GM12878 (cell line): ENCODE measurements at regions not wholly inside any gene's neighbourhood (a gene's known extent, or its start where the extent isn't known, plus 50 kb on each side); places are given as distances from the start of the nearest gene placed in this dataset.

Experiments used
- ATAC-seq: fragments of 200-7000 bp; cut with Tn5 transposase; 3 replicates; pipeline ENCODE4 v1.9.1; 2020; ENCODE audit warnings: mild to moderate bottlenecking, moderate library complexity
- BruUV-seq: library from RNA; stranded (reverse); fragments of 400-500 nt; replicated peaks from 2 replicates; lab custom pipeline; 2021; lab: Mats Ljungman, UMichigan
- CTCF ChIA-PET: fragments of 300-600 bp; sonication (Branson Sonifier 250); formaldehyde crosslinking; extraction: SDS; loops from one replicate; lab custom pipeline; 2021; ENCODE audit warnings: inconsistent platforms; lab: Yijun Ruan, JAX
- POLR2A ChIA-PET: fragments of 350-600 bp; formaldehyde crosslinking; extraction: SDS; loops from one replicate; lab custom pipeline; 2021; ENCODE audit warnings: inconsistent platforms; lab: Charles Lee
- RAD21 ChIA-PET: fragments of 300-600 bp; sonication (Branson Sonifier 250); formaldehyde crosslinking; loops from one replicate; lab custom pipeline; 2023; ENCODE audit warnings: antibody characterized with exemption; ENCODE audit not compliant: unreplicated experiment; lab: Charles Lee
- SMC1A ChIA-PET: fragments of 300-600 bp; sonication (Branson Sonifier 250); formaldehyde crosslinking; loops from one replicate; lab custom pipeline; 2023; ENCODE audit not compliant: unreplicated experiment, uncharacterized antibody; lab: Charles Lee
- DNase-seq: peaks from one replicate; pipeline ENCODE4 v3.0.0-alpha.2; 2011; ENCODE audit warnings: low read depth, low spot score
- FAIRE-seq: peaks from 3 replicates; lab custom pipeline; 2011; peaks lifted over from hg19 to GRCh38; lab: Jason Lieb, UNC
- H2AFZ ChIP-seq: 2 replicates; pipeline ENCODE4 v1.6.0; 2011; ENCODE audit warnings: low read depth, low read length, control low read depth; ENCODE audit not compliant: control insufficient read depth
- H3K27ac ChIP-seq: 2 replicates; pipeline ENCODE4 v1.5.1; 2011; ENCODE audit warnings: control low read depth; ENCODE audit not compliant: control insufficient read depth, insufficient read depth
- H3K27me3 ChIP-seq, 2 experiments: replicated peaks in 1 of 2; 2 replicates each; pipeline versions ENCODE4 v1.6.0 to v1.6.1; 2011; ENCODE audit warnings: low read length in 1 of 2; ENCODE audit not compliant: control insufficient read depth in 2 of 2, insufficient read depth in 2 of 2
- H3K36me3 ChIP-seq, 2 experiments: 2 replicates each; pipeline ENCODE4 v1.5.1; 2011; ENCODE audit warnings: low read length in 1 of 2; ENCODE audit not compliant: control insufficient read depth in 2 of 2, insufficient read depth in 2 of 2
- H3K4me1 ChIP-seq: 2 replicates; pipeline ENCODE4 v1.6.1; 2011; ENCODE audit warnings: mild to moderate bottlenecking, low read length, moderate library complexity, mixed read lengths; ENCODE audit not compliant: control insufficient read depth, insufficient read depth
- H3K4me2 ChIP-seq: 2 replicates; pipeline ENCODE4 v1.6.0; 2011; ENCODE audit warnings: control low read depth; ENCODE audit not compliant: control insufficient read depth, insufficient read depth
- H3K4me3 ChIP-seq: fragments of 200-600 bp; sonication (generic); 2 replicates; pipeline ENCODE4 v1.5.1; 2016
- H3K79me2 ChIP-seq: 2 replicates; pipeline ENCODE4 v1.6.0; 2011; ENCODE audit warnings: low read length; ENCODE audit not compliant: control insufficient read depth, insufficient read depth
- H3K9ac ChIP-seq: 2 replicates; pipeline ENCODE4 v1.8.0; 2011; ENCODE audit warnings: low read length, control low read depth, mixed read lengths; ENCODE audit not compliant: control insufficient read depth, insufficient read depth
- H3K9me3 ChIP-seq: replicated peaks from 3 replicates; pipeline ENCODE4 v1.5.1; 2011; ENCODE audit warnings: mild to moderate bottlenecking, low read length; ENCODE audit not compliant: control insufficient read depth, insufficient read depth
- H4K20me1 ChIP-seq: 2 replicates; pipeline ENCODE4 v1.6.0; 2011; ENCODE audit not compliant: control insufficient read depth, insufficient read depth
- DPF2 ChIP-seq: fragments of 450-650 bp; IDR thresholded peaks from 2 replicates; pipeline ENCODE4 v1.6.1; 2017; ENCODE audit warnings: mild to moderate bottlenecking
- EED ChIP-seq: sonication (generic); IDR thresholded peaks from 2 replicates; pipeline ENCODE4 v1.6.1; 2016; ENCODE audit warnings: antibody characterized with exemption, low read depth
- FOXK2 ChIP-seq: fragments of 450-650 bp; IDR thresholded peaks from 2 replicates; pipeline ENCODE4 v1.6.1; 2017; ENCODE audit warnings: mild to moderate bottlenecking, moderate library complexity
- HCFC1 ChIP-seq: fragments of 150-350 bp; IDR thresholded peaks from 2 replicates; pipeline ENCODE4 v1.6.1; 2014; ENCODE audit warnings: low read length
- KLF5 ChIP-seq: fragments of 450-650 bp; IDR thresholded peaks from 2 replicates; pipeline ENCODE4 v1.6.1; 2014; ENCODE audit warnings: mild to moderate bottlenecking; ENCODE audit not compliant: partially characterized antibody
- NFIC ChIP-seq: IDR thresholded peaks from 2 replicates; pipeline ENCODE4 v1.6.1; 2012; ENCODE audit warnings: low read depth, mild to moderate bottlenecking, inconsistent platforms, low read length, moderate library complexity
- POLR2AphosphoS5 ChIP-seq: IDR thresholded peaks from 2 replicates; pipeline ENCODE4 v1.6.1; 2011; ENCODE audit warnings: mild to moderate bottlenecking, low read length, inconsistent platforms
- SRF ChIP-seq, 2 experiments: IDR thresholded peaks; 2 replicates each; pipeline ENCODE4 v1.6.1; 2011; ENCODE audit warnings: low read depth in 2 of 2, low read length in 2 of 2, mild to moderate bottlenecking in 1 of 2, moderate library complexity in 1 of 2
- STAT1 ChIP-seq: fragments of 450-650 bp; conservative IDR thresholded peaks from 2 replicates; pipeline ENCODE4 v1.6.1; 2014; ENCODE audit warnings: antibody characterized with exemption, mild to moderate bottlenecking
- STAT3 ChIP-seq: IDR thresholded peaks from 2 replicates; pipeline ENCODE4 v1.6.1; 2011; ENCODE audit warnings: low read depth, low read length, improper control_type of control experiment
- TAF1 ChIP-seq: IDR thresholded peaks from 2 replicates; pipeline ENCODE4 v1.6.1; 2011; ENCODE audit warnings: mild to moderate bottlenecking, low read depth, low read length, borderline replicate concordance
- ZSCAN29 ChIP-seq: fragments of 450-650 bp; IDR thresholded peaks from 2 replicates; pipeline ENCODE4 v1.6.1; 2017; ENCODE audit warnings: mild to moderate bottlenecking, moderate library complexity
- WGBS: methylation state at CpG from one replicate; pipeline ENCODE4 v1.1.6; 2016; ENCODE audit warnings: low lambda C conversion rate; ENCODE audit not compliant: insufficient replicate concordance, insufficient coverage; ENCODE audit errors: missing lambda C conversion rate; 5-methylcytosine and 5-hydroxymethylcytosine counted together
- in situ Hi-C: fragments of 300-500 bp; cut with MboI; formaldehyde crosslinking; loops from 9 replicates; pipeline ENCODE4 v1.14.3; 2018; ENCODE audit warnings: mixed read lengths
- intact Hi-C: fragments of 100-400 bp; cut with micrococcal nuclease; formaldehyde crosslinking; loops from one replicate; pipeline ENCODE4 v1.14.2; 2022; ENCODE audit not compliant: unreplicated experiment
- TF ChIP-seq, protein P1 (sequence below): fragments of 450-650 bp; formaldehyde crosslinking; IDR thresholded peaks from 2 replicates; pipeline ENCODE4 v1.4.0; 2022; ENCODE audit warnings: mild to moderate bottlenecking, moderate library complexity
- TF ChIP-seq, protein P2 (sequence below): fragments of 450-650 bp; IDR thresholded peaks from 2 replicates; pipeline ENCODE4 v1.6.1; 2017; ENCODE audit warnings: low read depth, mild to moderate bottlenecking, moderate library complexity
- TF ChIP-seq, protein P3 (sequence below): IDR thresholded peaks from 2 replicates; pipeline ENCODE4 v1.6.1; 2012; ENCODE audit warnings: low read depth, low read length, improper control_type of control experiment

DNA sequence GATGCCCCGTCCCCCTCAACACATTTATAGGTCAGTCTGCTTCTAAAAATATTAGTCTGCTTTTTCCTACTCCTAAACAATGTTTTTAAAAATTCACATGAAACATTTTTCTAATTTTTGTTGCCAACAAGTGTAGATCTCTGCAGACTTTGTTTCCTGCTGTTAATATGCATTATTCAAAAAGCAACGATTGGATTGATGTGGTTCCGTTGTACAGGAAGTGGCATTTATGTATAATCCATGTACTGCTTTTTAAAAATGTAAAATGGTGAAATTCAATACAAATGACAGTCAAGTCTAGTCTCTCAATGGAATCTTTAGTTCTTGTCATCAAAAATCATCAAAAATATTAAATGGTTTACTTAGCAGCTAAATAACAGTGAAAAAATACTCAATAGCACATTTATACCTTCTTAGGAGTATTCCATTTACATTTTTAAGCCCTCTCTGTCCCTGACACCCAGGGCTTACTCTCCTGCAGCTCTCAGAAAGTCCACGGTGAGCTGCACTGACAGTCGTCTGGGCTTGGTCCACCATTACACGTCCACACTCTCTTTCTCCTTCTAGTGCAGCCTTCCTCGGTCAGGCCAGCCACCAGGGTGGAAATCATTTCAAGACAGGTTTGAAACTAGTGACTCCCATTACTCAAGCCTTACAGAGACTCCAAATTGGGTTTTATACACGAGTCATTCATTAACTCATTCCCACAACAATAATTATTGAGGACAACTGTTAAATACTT lies 211.5 kb downstream of the TMEM200A start:
- Histone ChIP-seq H3K27ac (no peak overlapping the region), H3K36me3 (no peaks in the 10 kb centered on the region), H3K4me1 (peaks cover 4% of the 10 kb centered on the region), H3K4me2 (no peak overlapping the region), H3K9ac (no peak overlapping the region), H3K27me3 (no peaks in the 10 kb centered on the region), H2AFZ (no peak overlapping the region), H3K4me3 (no peak overlapping the region), H3K9me3 (no peaks in the 10 kb centered on the region; the same call in 2 of the 3 replicates), H3K79me2 (no peaks in the 10 kb centered on the region), H4K20me1 (no peaks in the 10 kb centered on the region)
- CTCF ChIA-PET = interaction anchor here (0.6 to 1.6 kb wide), 6 partner anchors 11 to 422 kb away, joined by 3 to 6 read pairs (median 3); no protein-coding TSS in a partner anchor
- no peak for FAIRE-seq
- RAD21 ChIA-PET = interaction anchor here (0.7 to 3.4 kb wide), 12 partner anchors 16 to 210 kb away, joined by 3 to 32 read pairs (median 8); no protein-coding TSS in a partner anchor
- intact Hi-C loops (loop anchor here (2.0 kb wide), 2 partner anchors 61 to 317 kb away; no protein-coding TSS in a partner anchor), in situ Hi-C loops (no loop called here)
- SMC1A ChIA-PET = interaction anchor here (0.7 to 3.0 kb wide), 23 partner anchors 9 to 209 kb away, joined by 3 to 53 read pairs (median 7); no protein-coding TSS in a partner anchor
- POLR2A ChIA-PET = interaction anchor here (0.7 to 3.0 kb wide), 7 partner anchors 8 to 60 kb away, joined by 3 to 14 read pairs (median 4); no protein-coding TSS in a partner anchor
- no peak for ATAC-seq
- 23% methylated on average over 8 of the region's 8 CpGs for WGBS
- BruUV-seq = no TSS peak
- DNase-seq = no peak
- no peak for TF ChIP-seq HCFC1
- no peak for TF ChIP-seq FOXK2
- TF ChIP-seq SRF (IDR thresholded peaks at IDR 0.05; ENCODE audit: low read depth in 2 of 2, low read length in 2 of 2) = no peak
- TF ChIP-seq, protein P1, sequence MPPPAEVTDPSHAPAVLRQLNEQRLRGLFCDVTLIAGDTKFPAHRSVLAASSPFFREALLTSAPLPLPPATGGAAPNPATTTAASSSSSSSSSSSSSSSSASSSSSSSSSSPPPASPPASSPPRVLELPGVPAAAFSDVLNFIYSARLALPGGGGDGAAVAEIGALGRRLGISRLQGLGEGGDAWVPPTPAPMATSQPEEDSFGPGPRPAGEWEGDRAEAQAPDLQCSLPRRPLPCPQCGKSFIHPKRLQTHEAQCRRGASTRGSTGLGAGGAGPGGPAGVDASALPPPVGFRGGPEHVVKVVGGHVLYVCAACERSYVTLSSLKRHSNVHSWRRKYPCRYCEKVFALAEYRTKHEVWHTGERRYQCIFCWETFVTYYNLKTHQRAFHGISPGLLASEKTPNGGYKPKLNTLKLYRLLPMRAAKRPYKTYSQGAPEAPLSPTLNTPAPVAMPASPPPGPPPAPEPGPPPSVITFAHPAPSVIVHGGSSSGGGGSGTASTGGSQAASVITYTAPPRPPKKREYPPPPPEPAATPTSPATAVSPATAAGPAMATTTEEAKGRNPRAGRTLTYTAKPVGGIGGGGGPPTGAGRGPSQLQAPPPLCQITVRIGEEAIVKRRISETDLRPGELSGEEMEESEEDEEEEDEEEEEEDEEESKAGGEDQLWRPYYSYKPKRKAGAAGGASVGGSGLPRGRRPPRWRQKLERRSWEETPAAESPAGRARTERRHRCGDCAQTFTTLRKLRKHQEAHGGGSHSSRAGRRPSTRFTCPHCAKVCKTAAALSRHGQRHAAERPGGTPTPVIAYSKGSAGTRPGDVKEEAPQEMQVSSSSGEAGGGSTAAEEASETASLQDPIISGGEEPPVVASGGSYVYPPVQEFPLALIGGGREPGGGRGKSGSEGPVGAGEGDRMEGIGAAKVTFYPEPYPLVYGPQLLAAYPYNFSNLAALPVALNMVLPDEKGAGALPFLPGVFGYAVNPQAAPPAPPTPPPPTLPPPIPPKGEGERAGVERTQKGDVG (CRISPR knock-in tag) = no peak
- TF ChIP-seq TAF1 = no peak
- no peak for TF ChIP-seq STAT3
- TF ChIP-seq KLF5 = no peak
- TF ChIP-seq NFIC = no peak
- TF ChIP-seq, protein P2, sequence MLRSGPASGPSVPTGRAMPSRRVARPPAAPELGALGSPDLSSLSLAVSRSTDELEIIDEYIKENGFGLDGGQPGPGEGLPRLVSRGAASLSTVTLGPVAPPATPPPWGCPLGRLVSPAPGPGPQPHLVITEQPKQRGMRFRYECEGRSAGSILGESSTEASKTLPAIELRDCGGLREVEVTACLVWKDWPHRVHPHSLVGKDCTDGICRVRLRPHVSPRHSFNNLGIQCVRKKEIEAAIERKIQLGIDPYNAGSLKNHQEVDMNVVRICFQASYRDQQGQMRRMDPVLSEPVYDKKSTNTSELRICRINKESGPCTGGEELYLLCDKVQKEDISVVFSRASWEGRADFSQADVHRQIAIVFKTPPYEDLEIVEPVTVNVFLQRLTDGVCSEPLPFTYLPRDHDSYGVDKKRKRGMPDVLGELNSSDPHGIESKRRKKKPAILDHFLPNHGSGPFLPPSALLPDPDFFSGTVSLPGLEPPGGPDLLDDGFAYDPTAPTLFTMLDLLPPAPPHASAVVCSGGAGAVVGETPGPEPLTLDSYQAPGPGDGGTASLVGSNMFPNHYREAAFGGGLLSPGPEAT = no peak
- no peak for TF ChIP-seq ZSCAN29
- TF ChIP-seq EED = no peak
- no peak for TF ChIP-seq DPF2
- TF ChIP-seq POLR2AphosphoS5 = no peak
- TF ChIP-seq, protein P3, sequence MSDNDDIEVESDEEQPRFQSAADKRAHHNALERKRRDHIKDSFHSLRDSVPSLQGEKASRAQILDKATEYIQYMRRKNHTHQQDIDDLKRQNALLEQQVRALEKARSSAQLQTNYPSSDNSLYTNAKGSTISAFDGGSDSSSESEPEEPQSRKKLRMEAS = no peak
- TF ChIP-seq STAT1 = no peak
